Mesodermal cell (in vitro differentiated cells): ENCODE measurements at regions not wholly inside any gene's neighbourhood (a gene's known extent, or its start where the extent isn't known, plus 50 kb on each side); places are given as distances from the start of the nearest gene placed in this dataset.

Experiments used
- H3K27ac ChIP-seq: 2 replicates; pipeline ENCODE4 v1.7.0; 2013; ENCODE audit warnings: mild to moderate bottlenecking, low read depth, low read length, moderate library complexity; ENCODE audit not compliant: severe bottlenecking
- H3K36me3 ChIP-seq: 2 replicates; pipeline ENCODE4 v1.7.1; 2013; ENCODE audit warnings: mild to moderate bottlenecking, low read length, moderate library complexity; ENCODE audit not compliant: control insufficient read depth, insufficient read depth
- H3K4me1 ChIP-seq: one replicate; pipeline ENCODE4 v1.7.1; 2013; ENCODE audit warnings: mild to moderate bottlenecking, low read length; ENCODE audit not compliant: insufficient read depth, control insufficient read depth, poor library complexity, severe bottlenecking
- H3K4me3 ChIP-seq: 2 replicates; pipeline ENCODE4 v1.7.0; 2013; ENCODE audit warnings: low read length, control low read depth, mild to moderate bottlenecking; ENCODE audit not compliant: insufficient read depth, poor library complexity, severe bottlenecking; ENCODE audit errors: extremely low read depth
- H3K9me3 ChIP-seq: 2 replicates; pipeline ENCODE4 v1.7.1; 2013; ENCODE audit warnings: mild to moderate bottlenecking, low read length, moderate library complexity; ENCODE audit not compliant: control insufficient read depth
- WGBS, 2 experiments: methylation state at CpG; one replicate each; pipeline ENCODE4 v1.1.5; 2013; ENCODE audit warnings: missing lambda C conversion rate in 2 of 2; ENCODE audit not compliant: insufficient coverage in 2 of 2; 5-methylcytosine and 5-hydroxymethylcytosine counted together

GRCh38 chr19:31956771-31957392 lies 388.5 kb upstream of the ZNF507 start:
- Histone ChIP-seq H3K27ac (no peak overlapping the region), H3K4me3 (no peak overlapping the region), H3K4me1 (peaks cover 7% of the 10 kb centered on the region), H3K9me3 (no peaks in the 10 kb centered on the region), H3K36me3 (no peaks in the 10 kb centered on the region)
- WGBS, 2 experiments = 67 to 94% methylated on average over 1 to 2 of the region's 3 CpGs

GRCh38 chr19:31957711-31958110 lies 387.7 kb upstream of the ZNF507 start:
- Histone ChIP-seq H3K9me3 (no peaks in the 10 kb centered on the region), H3K36me3 (no peaks in the 10 kb centered on the region), H3K27ac (no peak overlapping the region), H3K4me3 (no peak overlapping the region), H3K4me1 (peaks cover 7% of the 10 kb centered on the region)
- 93 to 100% methylated on average over 3 of the region's 4 CpGs for WGBS, 2 experiments

GRCh38 chr19:31959527-31960018 lies 385.8 kb upstream of the ZNF507 start:
- Histone ChIP-seq H3K9me3 (no peaks in the 10 kb centered on the region), H3K27ac (no peak overlapping the region), H3K4me3 (no peak overlapping the region), H3K4me1 (peaks cover 7% of the 10 kb centered on the region), H3K36me3 (no peaks in the 10 kb centered on the region)
- 91 to 95% methylated on average over 6 to 10 of the region's 15 CpGs for WGBS, 2 experiments

GRCh38 chr19:31960474-31960873 lies 384.9 kb upstream of the ZNF507 start:
- WGBS, 2 experiments = 84 to 90% methylated on average over 4 to 6 of the region's 6 CpGs
- Histone ChIP-seq H3K4me1 (peaks cover 7% of the 10 kb centered on the region), H3K9me3 (no peaks in the 10 kb centered on the region), H3K36me3 (no peaks in the 10 kb centered on the region), H3K27ac (no peak overlapping the region), H3K4me3 (no peak overlapping the region)

- Histone ChIP-seq H3K4me3 (no peak overlapping the region), H3K27ac (no peak overlapping the region), H3K36me3 (no peaks in the 10 kb centered on the region), H3K4me1 (peaks cover 7% of the 10 kb centered on the region), H3K9me3 (no peaks in the 10 kb centered on the region)
- WGBS, 2 experiments = 68 to 88% methylated on average over 4 of the region's 4 CpGs
Observed at GRCh38 chr19:31961191-31961590, 384.2 kb upstream of the ZNF507 start.

- H3K4me3 ChIP-seq = no peak overlapping the region
- H3K9me3 ChIP-seq = no peaks in the 10 kb centered on the region
- no peak overlapping the region for H3K27ac ChIP-seq
- WGBS, 2 experiments = 83 to 100% methylated on average over 1 of the region's 3 CpGs
- H3K4me1 ChIP-seq = peaks cover 7% of the 10 kb centered on the region
- H3K36me3 ChIP-seq = no peaks in the 10 kb centered on the region
Observed at GRCh38 chr19:31961667-31962066, 383.7 kb upstream of the ZNF507 start.

GRCh38 chr19:31962561-31962996 lies 382.8 kb upstream of the ZNF507 start:
- Histone ChIP-seq H3K4me1 (peaks cover under 1% of the 10 kb centered on the region), H3K27ac (no peak overlapping the region), H3K4me3 (no peak overlapping the region), H3K9me3 (no peaks in the 10 kb centered on the region), H3K36me3 (no peaks in the 10 kb centered on the region)
- 80 to 94% methylated on average over 3 to 5 of the region's 5 CpGs for WGBS, 2 experiments

- H3K36me3 ChIP-seq = no peaks in the 10 kb centered on the region
- H3K4me1 ChIP-seq = no peaks in the 10 kb centered on the region
- no peaks in the 10 kb centered on the region for H3K9me3 ChIP-seq
- H3K27ac ChIP-seq = no peak overlapping the region
- H3K4me3 ChIP-seq = no peak overlapping the region
- WGBS, 2 experiments = 97 to 98% methylated on average over 4 of the region's 4 CpGs
Observed at GRCh38 chr19:31963746-31964145, 381.7 kb upstream of the ZNF507 start.

- Histone ChIP-seq H3K9me3 (no peaks in the 10 kb centered on the region), H3K4me3 (no peak overlapping the region), H3K4me1 (peaks cover 4% of the 10 kb centered on the region), H3K27ac (peak overlapping the region; percentile 70), H3K36me3 (no peaks in the 10 kb centered on the region)
- WGBS, 2 experiments = 83 to 90% methylated on average over 2 to 3 of the region's 5 CpGs
Observed at GRCh38 chr19:31969016-31969415, 376.4 kb upstream of the ZNF507 start.

GRCh38 chr19:31970027-31970461 lies 375.4 kb upstream of the ZNF507 start:
- 79 to 92% methylated on average over 1 to 2 of the region's 2 CpGs for WGBS, 2 experiments
- Histone ChIP-seq H3K27ac (peak overlapping the region; percentile 70), H3K9me3 (no peaks in the 10 kb centered on the region), H3K36me3 (no peaks in the 10 kb centered on the region), H3K4me3 (no peak overlapping the region), H3K4me1 (peaks cover 4% of the 10 kb centered on the region)

GRCh38 chr19:31974290-31974689 lies 371.1 kb upstream of the ZNF507 start:
- no peak overlapping the region for H3K27ac ChIP-seq
- H3K4me1 ChIP-seq = peaks cover 4% of the 10 kb centered on the region
- no peaks in the 10 kb centered on the region for H3K36me3 ChIP-seq
- H3K9me3 ChIP-seq = no peaks in the 10 kb centered on the region
- no peak overlapping the region for H3K4me3 ChIP-seq
- 90 to 93% methylated on average over 3 of the region's 4 CpGs for WGBS, 2 experiments
